Loucy (cell line): ENCODE measurements at regions not wholly inside any gene's neighbourhood (a gene's known extent, or its start where the extent isn't known, plus 50 kb on each side); places are given as distances from the start of the nearest gene placed in this dataset.

Source experiments
- CTCF ChIP-seq: fragments of 200-600 bp; sonication (generic); conservative IDR thresholded peaks from 2 replicates; pipeline ENCODE4 v1.5.1; 2014; ENCODE audit warnings: mild to moderate bottlenecking, antibody characterized with exemption, low read length
- EZH2phosphoT487 ChIP-seq: fragments of 200-600 bp; IDR thresholded peaks from 2 replicates; pipeline ENCODE4 v1.6.1; 2018; ENCODE audit warnings: antibody characterized with exemption, mild to moderate bottlenecking, moderate library complexity, borderline replicate concordance

- no peak for TF ChIP-seq CTCF
- TF ChIP-seq EZH2phosphoT487, result no peak
Measured at GRCh38 chr4:86452422-86452891, 92.6 kb upstream of the MAPK10 start.
